DND-41 (cell line): ENCODE measurements at regions not wholly inside any gene's neighbourhood (a gene's known extent, or its start where the extent isn't known, plus 50 kb on each side); places are given as distances from the start of the nearest gene placed in this dataset.

Source experiments
- ATAC-seq: fragments of 200-7000 bp; cut with Tn5 transposase; 3 replicates; pipeline ENCODE4 v1.9.1; 2021; ENCODE audit warnings: low read depth; ENCODE audit not compliant: insufficient read depth
- DNase-seq: peaks from one replicate; pipeline ENCODE4 v3.0.0-alpha.2; 2020
- H2AFZ ChIP-seq: 2 replicates; pipeline ENCODE4 v1.6.0; 2012; ENCODE audit warnings: low read depth, low read length
- H3K27ac ChIP-seq: 2 replicates; pipeline ENCODE4 v1.5.1; 2012; ENCODE audit warnings: low read length, inconsistent platforms
- H3K27me3 ChIP-seq: fragments of 200-600 bp; sonication (generic); 2 replicates; pipeline ENCODE4 v1.6.0; 2012; ENCODE audit warnings: low read length, mild to moderate bottlenecking, inconsistent platforms; ENCODE audit not compliant: insufficient read depth, poor library complexity
- H3K36me3 ChIP-seq: 2 replicates; pipeline ENCODE4 v1.5.1; 2012; ENCODE audit warnings: low read length, inconsistent platforms; ENCODE audit not compliant: insufficient read depth
- H3K4me1 ChIP-seq: 2 replicates; pipeline ENCODE4 v1.5.1; 2012; ENCODE audit warnings: mild to moderate bottlenecking, low read length; ENCODE audit not compliant: insufficient read depth
- H3K4me2 ChIP-seq: 2 replicates; pipeline ENCODE4 v1.6.0; 2012; ENCODE audit warnings: mild to moderate bottlenecking, moderate library complexity, low read length, inconsistent platforms; ENCODE audit not compliant: insufficient read depth
- H3K4me3 ChIP-seq, 2 experiments: fragments of 200-600 bp in 1 of 2; shearing (Covaris generic) in 1 of 2; 2 replicates each; pipeline ENCODE4 v1.5.1; 2012 to 2016; ENCODE audit warnings: inconsistent platforms in 2 of 2, low read length in 2 of 2, mild to moderate bottlenecking in 2 of 2, low read depth in 1 of 2, moderate library complexity in 1 of 2
- H3K79me2 ChIP-seq: 2 replicates; pipeline ENCODE4 v1.6.0; 2012; ENCODE audit warnings: low read length, inconsistent platforms; ENCODE audit not compliant: insufficient read depth
- H3K9ac ChIP-seq: 2 replicates; pipeline ENCODE4 v1.6.0; 2012; ENCODE audit warnings: low read depth, mild to moderate bottlenecking, inconsistent platforms, low read length, moderate library complexity
- H3K9me3 ChIP-seq: 2 replicates; pipeline ENCODE4 v1.5.1; 2012; ENCODE audit warnings: low read length, moderate library complexity, mild to moderate bottlenecking, inconsistent platforms; ENCODE audit not compliant: insufficient read depth, severe bottlenecking
- H4K20me1 ChIP-seq: 2 replicates; pipeline ENCODE4 v1.6.0; 2012; ENCODE audit warnings: low read length; ENCODE audit not compliant: insufficient read depth
- CTCF ChIP-seq: IDR thresholded peaks from 2 replicates; pipeline ENCODE4 v1.5.1; 2012; ENCODE audit warnings: borderline replicate concordance, low read length, moderate library complexity, mild to moderate bottlenecking; ENCODE audit not compliant: poor library complexity, severe bottlenecking; ENCODE audit errors: extremely low read depth
- EZH2 ChIP-seq: IDR thresholded peaks from 3 replicates; pipeline ENCODE4 v1.6.1; 2012; ENCODE audit warnings: borderline replicate concordance, low read depth, mild to moderate bottlenecking, moderate library complexity, low read length, inconsistent platforms; ENCODE audit not compliant: severe bottlenecking

DNA sequence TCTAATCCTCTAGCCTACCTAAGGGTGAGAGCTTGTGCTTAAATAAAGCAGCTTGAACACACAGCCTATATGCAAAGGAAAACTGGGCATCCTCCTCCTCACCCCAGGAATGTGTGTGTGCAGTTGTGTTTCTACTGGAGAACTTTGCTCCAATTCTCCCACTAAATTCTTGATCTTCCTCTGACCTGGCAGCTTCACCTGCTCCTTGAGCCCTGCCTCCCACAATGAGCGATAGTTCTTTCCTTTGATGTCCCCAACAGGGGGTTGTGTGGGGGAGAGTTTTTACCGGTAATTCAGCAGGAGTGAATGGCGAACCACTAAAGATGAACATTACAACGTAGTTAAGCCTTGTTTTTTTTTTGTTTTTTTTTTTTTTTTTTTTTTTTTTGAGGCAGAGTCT, 113.5 kb upstream of the RCN1 start:
- Histone ChIP-seq H3K27me3 (peaks cover 13% of the 10 kb centered on the region), H3K9ac (no peak overlapping the region), H3K9me3 (no peaks in the 10 kb centered on the region), H3K4me2 (no peak overlapping the region), H4K20me1 (no peaks in the 10 kb centered on the region), H3K4me1 (no peaks in the 10 kb centered on the region), H3K79me2 (no peaks in the 10 kb centered on the region), H2AFZ (no peak overlapping the region), H3K36me3 (no peaks in the 10 kb centered on the region), H3K27ac (no peak overlapping the region), H3K4me3 (no peak overlapping the region)
- ATAC-seq (no peak), DNase-seq (no peak)
- TF ChIP-seq EZH2, result peak; percentile 33
- no peak for TF ChIP-seq CTCF

DNA sequence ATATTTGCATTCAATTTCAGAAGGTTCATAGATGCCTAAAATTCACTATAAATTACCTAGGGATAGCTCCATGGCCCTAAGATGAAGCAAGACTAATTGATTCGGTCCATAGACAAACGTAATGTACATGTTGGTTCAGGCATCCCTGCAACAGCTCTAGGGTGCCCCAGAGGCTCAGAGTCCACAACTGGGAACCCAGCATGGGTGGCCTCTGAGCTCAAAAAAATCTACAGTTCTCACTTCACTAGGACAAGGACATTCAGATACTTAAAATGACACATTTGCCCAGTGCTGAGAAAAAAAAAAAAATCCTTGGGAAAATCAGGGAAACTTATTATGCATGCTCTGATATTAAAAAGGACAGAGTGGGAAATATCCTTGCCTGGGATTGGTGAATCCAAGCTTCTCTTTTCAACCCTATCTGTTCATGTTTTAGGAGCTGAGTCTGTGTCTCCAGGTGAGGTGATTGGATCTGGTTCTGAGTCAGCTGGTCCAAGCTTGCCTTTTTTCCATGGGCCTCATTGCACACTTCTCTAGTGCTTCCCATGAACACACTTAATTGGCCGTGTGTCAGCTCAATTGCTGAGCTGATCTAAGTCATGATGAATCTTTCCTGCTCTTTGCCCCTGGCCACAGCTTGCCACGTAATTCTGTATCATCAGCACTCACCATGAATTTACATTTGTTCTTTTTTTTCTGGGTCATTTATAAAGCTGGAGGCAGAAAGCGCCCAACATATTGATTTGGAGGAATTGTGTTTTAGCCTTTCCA, 116.3 kb upstream of the RCN1 start:
- no peak for ATAC-seq
- no peak overlapping the region for H3K27ac ChIP-seq
- no peak overlapping the region for H3K4me2 ChIP-seq

GRCh38 chr11:31973172-31973571, 117.7 kb upstream of the RCN1 start:
- Histone ChIP-seq H3K4me2 (no peak overlapping the region), H2AFZ (no peak overlapping the region), H3K9ac (no peak overlapping the region), H3K27ac (no peak overlapping the region), H3K4me3 (no peak overlapping the region), H3K4me1 (no peaks in the 10 kb centered on the region), H3K9me3 (no peaks in the 10 kb centered on the region), H3K36me3 (no peaks in the 10 kb centered on the region), H3K79me2 (no peaks in the 10 kb centered on the region), H3K27me3 (peaks cover 18% of the 10 kb centered on the region), H4K20me1 (no peaks in the 10 kb centered on the region)
- DNase-seq (no peak), ATAC-seq (no peak)
- TF ChIP-seq CTCF, result no peak
- no peak for TF ChIP-seq EZH2

More for the DNA sequence above, 116.3 kb upstream of the RCN1 start:
- peaks cover 18% of the 10 kb centered on the region for H3K27me3 ChIP-seq
- no peak overlapping the region for H3K9ac ChIP-seq
- no peak for TF ChIP-seq EZH2
- no peak for TF ChIP-seq CTCF
- no peak overlapping the region for H3K4me3 ChIP-seq
- H3K4me1 ChIP-seq, result no peaks in the 10 kb centered on the region
- H3K79me2 ChIP-seq, result no peaks in the 10 kb centered on the region
- H2AFZ ChIP-seq, result no peak overlapping the region
- no peak for DNase-seq
- H3K9me3 ChIP-seq, result no peaks in the 10 kb centered on the region
- no peaks in the 10 kb centered on the region for H3K36me3 ChIP-seq
- no peaks in the 10 kb centered on the region for H4K20me1 ChIP-seq

DNA sequence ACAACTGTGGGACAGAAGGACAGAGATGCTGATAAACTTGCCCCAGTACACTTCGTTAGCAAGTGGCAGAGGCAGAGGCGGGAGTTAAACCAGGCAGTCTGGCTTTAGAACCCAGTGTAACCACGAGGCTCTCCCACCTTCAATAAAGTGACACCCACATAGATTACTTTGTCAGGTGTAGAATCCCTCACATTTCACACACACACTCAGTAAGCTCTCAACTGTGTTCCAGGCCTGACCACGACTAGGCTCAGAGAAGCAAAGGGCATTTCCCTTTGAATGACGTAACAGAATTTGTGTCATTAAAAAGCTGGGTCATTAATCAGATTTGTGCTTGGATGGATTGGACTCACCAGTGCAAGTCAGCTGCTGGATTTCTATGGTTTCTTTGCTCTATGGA, 118.3 kb upstream of the RCN1 start:
- Histone ChIP-seq H3K9me3 (no peaks in the 10 kb centered on the region), H4K20me1 (no peaks in the 10 kb centered on the region), H3K4me1 (no peaks in the 10 kb centered on the region), H3K27me3 (peaks cover 15% of the 10 kb centered on the region), H2AFZ (no peak overlapping the region), H3K9ac (no peak overlapping the region), H3K79me2 (no peaks in the 10 kb centered on the region), H3K4me2 (no peak overlapping the region), H3K36me3 (no peaks in the 10 kb centered on the region), H3K27ac (no peak overlapping the region), H3K4me3 (no peak overlapping the region)
- DNase-seq (no peak), ATAC-seq (no peak)
- TF ChIP-seq CTCF (no peak), EZH2 (no peak)
